Ectodermal cell (in vitro differentiated cells): ENCODE measurements at regions not wholly inside any gene's neighbourhood (a gene's known extent, or its start where the extent isn't known, plus 50 kb on each side); places are given as distances from the start of the nearest gene placed in this dataset.

ENCODE experiments used
- H3K27ac ChIP-seq: 2 replicates; pipeline ENCODE4 v1.7.0; 2013; ENCODE audit warnings: mild to moderate bottlenecking, low read depth, low read length; ENCODE audit not compliant: insufficient read depth, poor library complexity, severe bottlenecking
- H3K27me3 ChIP-seq: 2 replicates; pipeline ENCODE4 v1.7.0; 2013; ENCODE audit warnings: mild to moderate bottlenecking, low read length; ENCODE audit not compliant: insufficient read depth, control insufficient read depth, poor library complexity, severe bottlenecking
- H3K36me3 ChIP-seq: one replicate; pipeline ENCODE4 v1.7.0; 2013; ENCODE audit warnings: low read length; ENCODE audit not compliant: control insufficient read depth, insufficient read depth
- H3K4me1 ChIP-seq: one replicate; pipeline ENCODE4 v1.7.0; 2013; ENCODE audit warnings: low read length; ENCODE audit not compliant: control insufficient read depth, insufficient read depth
- H3K4me3 ChIP-seq: 2 replicates; pipeline ENCODE4 v1.7.0; 2013; ENCODE audit warnings: low read depth, low read length, control low read depth; ENCODE audit not compliant: insufficient read depth
- H3K9me3 ChIP-seq: 2 replicates; pipeline ENCODE4 v1.7.0; 2013; ENCODE audit warnings: mild to moderate bottlenecking, low read length, moderate library complexity; ENCODE audit not compliant: control insufficient read depth
- WGBS, 2 experiments: methylation state at CpG; one replicate each; pipeline ENCODE4 v1.1.7; 2013; ENCODE audit warnings: missing lambda C conversion rate in 2 of 2; 5-methylcytosine and 5-hydroxymethylcytosine counted together

DNA sequence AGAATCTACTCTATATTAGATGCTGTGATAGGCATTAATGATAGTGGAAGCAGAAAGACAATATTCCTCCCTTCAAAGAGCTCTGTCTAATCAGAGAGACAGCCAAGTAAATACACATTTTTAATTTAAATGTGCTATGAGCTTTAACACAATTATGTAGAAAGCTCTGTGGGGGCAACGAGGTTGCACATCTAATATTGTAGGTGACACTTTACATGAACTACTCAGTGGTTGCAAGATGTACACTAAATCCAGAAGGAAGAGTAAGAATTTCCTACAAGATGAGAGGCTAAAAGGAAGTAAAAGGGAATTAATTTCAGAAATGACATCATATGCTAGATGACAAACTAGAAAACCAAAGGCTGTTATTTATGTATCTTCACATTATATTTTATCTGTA is 120.9 kb downstream of the SPCS3 start:
- no peak overlapping the region for H3K27ac ChIP-seq
- 88 to 100% methylated on average over 1 of the region's 1 CpG for WGBS, 2 experiments

DNA sequence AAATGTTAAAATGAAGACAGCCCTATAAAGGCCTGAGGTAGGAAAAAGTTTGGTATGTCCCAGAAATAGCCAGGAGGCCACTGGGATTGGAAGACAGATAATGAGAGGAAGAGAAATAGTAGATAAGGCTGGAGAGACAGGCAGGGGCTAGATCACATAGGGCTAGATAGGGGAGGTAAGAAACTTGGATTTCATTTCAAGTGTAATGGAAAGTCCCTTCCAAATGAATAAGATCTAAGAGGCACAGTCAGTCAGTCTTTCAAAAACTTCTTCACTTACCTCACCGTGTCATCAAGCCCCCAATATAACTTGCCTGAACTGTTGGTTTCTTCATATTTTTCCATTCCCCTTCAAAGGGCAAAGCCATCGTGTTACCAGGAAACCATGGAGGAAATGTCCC is 121.8 kb downstream of the SPCS3 start:
- WGBS, 2 experiments = 96% methylated on average over 2 of the region's 2 CpGs
- H3K9me3 ChIP-seq = no peaks in the 10 kb centered on the region
- H3K4me3 ChIP-seq = no peak overlapping the region
- H3K36me3 ChIP-seq = no peaks in the 10 kb centered on the region
- H3K27ac ChIP-seq = no peak overlapping the region
- H3K4me1 ChIP-seq = peaks cover 5% of the 10 kb centered on the region
- no peaks in the 10 kb centered on the region for H3K27me3 ChIP-seq

More for the DNA sequence above, 120.9 kb downstream of the SPCS3 start:
- Histone ChIP-seq H3K4me1 (peaks cover 5% of the 10 kb centered on the region), H3K36me3 (no peaks in the 10 kb centered on the region), H3K9me3 (no peaks in the 10 kb centered on the region), H3K27me3 (no peaks in the 10 kb centered on the region), H3K4me3 (no peak overlapping the region)

DNA sequence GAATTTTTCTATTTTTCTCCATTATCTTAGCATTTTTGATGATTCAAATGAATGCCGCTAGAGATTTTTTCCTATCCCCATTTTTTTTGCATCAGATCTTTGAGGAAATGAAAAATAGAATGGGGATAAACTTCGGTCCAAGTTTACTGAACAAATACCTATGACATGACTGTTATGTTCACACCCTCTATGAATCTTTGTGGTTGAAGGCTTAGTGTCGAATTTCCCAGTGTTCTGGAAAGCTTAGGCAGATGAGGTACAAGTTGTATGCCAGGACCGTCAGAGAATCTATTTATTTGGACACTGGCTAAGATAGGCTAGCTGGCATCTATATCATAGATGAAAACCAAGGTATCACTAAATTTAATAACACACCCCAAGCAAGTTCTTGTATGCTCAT is 123.4 kb downstream of the SPCS3 start:
- no peaks in the 10 kb centered on the region for H3K4me1 ChIP-seq
- no peaks in the 10 kb centered on the region for H3K36me3 ChIP-seq
- no peaks in the 10 kb centered on the region for H3K9me3 ChIP-seq
- no peak overlapping the region for H3K4me3 ChIP-seq
- no peaks in the 10 kb centered on the region for H3K27me3 ChIP-seq
- 73 to 94% methylated on average over 2 to 4 of the region's 4 CpGs for WGBS, 2 experiments
- H3K27ac ChIP-seq = no peak overlapping the region

DNA sequence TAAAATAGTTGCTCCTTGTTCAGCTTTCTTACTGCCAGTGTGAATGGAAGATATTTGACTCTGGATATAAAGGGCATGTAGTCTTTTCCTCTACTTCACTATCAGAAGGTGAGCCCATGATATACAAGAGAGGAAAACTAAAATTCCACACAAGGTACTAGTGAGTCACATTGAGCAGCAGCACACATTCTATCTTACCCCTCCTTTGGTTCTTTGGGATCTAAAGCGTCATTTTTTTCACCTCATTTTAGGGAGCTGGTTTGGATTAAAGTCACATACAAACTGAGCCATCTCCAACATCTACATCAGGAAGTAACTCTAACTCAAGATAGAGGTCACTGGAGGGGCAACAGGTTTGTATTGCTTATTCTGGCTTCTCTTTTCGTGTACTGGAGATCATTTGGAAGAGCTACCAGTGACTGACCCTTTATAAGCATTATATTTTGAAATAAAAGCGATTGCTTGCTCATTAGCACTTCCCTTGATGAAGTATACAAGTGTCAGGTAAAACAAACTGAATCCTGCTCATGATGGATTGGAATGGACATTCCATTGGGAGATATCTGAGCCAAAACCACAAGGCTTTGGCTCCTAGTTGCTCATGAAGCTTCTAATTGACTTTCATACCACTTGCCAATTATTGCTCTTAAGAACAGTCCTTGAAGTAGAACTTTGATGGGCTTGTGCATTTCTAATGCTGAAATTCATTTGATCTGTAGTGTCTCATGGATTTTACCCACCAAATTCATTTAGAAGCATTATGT is 124.1 kb downstream of the SPCS3 start:
- 74 to 85% methylated on average over 3 of the region's 3 CpGs for WGBS, 2 experiments
- Histone ChIP-seq H3K36me3 (no peaks in the 10 kb centered on the region), H3K27ac (no peak overlapping the region), H3K27me3 (no peaks in the 10 kb centered on the region), H3K4me1 (no peaks in the 10 kb centered on the region), H3K4me3 (no peak overlapping the region), H3K9me3 (no peaks in the 10 kb centered on the region)

DNA sequence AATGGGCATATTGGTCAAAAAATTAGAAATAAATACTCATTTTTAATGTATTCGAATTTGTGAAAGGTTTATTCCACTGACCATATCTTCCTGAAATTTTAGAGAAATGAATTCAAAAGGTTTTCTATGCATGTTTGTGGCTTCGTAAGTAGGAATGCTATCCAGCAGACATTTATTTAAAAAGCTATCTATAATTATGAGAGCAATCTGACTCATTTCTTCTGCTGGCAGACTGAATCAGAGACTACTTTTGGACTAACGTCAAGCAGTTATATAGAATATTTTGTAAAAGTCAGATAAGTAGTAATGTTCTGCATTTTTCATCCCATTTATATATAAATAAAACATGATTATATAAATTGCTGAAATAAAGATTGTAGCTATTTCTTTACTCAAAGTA is 125.0 kb downstream of the SPCS3 start:
- no peak overlapping the region for H3K27ac ChIP-seq
- H3K4me1 ChIP-seq = peaks cover 3% of the 10 kb centered on the region
- WGBS, 2 experiments = 90% methylated on average over 2 of the region's 3 CpGs; no CpG with 5 or more reads in 1 of the 2 experiments
- H3K4me3 ChIP-seq = no peak overlapping the region
- H3K27me3 ChIP-seq = no peaks in the 10 kb centered on the region
- H3K9me3 ChIP-seq = no peaks in the 10 kb centered on the region
- H3K36me3 ChIP-seq = no peaks in the 10 kb centered on the region

DNA sequence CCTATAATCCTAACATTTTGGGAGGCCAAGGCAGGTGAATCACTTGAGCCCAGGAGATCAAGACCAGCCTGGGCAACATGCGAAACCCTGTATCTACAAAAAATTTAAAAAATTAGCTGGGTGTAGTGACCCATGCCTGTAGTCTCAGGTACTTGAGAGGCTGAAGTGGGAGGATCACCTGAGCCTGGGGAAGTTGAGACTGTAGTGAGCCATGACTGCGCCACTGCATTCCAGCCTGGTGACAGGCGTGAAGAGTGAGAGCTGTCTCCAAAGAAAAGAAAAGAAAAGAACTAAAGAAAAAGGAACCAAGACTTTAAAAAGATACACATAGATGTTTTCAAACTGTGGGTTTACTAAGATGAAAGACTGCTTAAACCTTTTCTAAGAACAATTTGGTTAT is 129.0 kb downstream of the SPCS3 start:
- 71 to 84% methylated on average over 3 of the region's 3 CpGs for WGBS, 2 experiments
- Histone ChIP-seq H3K4me1 (peaks cover 22% of the 10 kb centered on the region), H3K27ac (no peak overlapping the region), H3K9me3 (no peaks in the 10 kb centered on the region), H3K4me3 (no peak overlapping the region), H3K27me3 (no peaks in the 10 kb centered on the region), H3K36me3 (no peaks in the 10 kb centered on the region)

DNA sequence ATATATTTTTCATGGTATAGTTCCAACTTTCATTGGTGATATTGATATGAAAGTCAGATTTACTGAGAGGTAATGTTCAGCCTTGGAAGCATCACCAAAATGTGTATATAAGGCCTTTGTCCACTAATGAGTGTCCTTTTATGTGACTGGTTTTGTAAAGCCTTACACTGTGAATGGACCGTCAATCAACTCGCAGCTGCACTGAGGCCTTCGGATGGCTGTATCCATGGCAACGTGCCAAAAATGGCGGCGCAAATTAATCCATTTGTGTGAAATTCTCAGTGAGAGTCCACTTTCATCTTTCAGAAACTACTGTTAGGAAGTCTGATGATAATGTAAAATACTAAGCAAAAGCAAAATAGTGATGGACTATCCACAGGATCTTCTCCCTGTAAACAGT is 131.7 kb downstream of the SPCS3 start:
- Histone ChIP-seq H3K9me3 (no peaks in the 10 kb centered on the region), H3K27me3 (no peaks in the 10 kb centered on the region), H3K27ac (no peak overlapping the region), H3K36me3 (no peaks in the 10 kb centered on the region), H3K4me1 (peaks cover 22% of the 10 kb centered on the region), H3K4me3 (no peak overlapping the region)
- 69 to 71% methylated on average over 6 of the region's 6 CpGs for WGBS, 2 experiments

DNA sequence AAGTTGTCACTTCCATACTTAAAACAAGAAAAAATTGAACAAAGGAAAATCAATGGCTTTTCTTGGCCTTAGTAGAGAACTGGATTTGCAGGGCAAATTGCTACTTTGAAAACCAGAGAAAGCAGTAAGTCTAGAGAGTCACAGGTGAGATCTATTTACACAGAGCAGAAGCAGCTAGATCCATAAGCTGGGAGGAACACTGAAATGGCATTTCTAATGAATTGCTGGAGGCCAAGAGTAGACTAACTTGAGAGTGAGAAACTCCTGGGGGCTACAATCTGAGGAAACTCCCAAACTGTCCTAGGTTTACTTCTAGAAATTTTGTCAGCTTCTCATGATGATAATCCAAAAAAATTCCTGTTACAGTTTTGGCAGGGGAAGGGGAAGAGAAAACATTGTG is 133.3 kb downstream of the SPCS3 start:
- Histone ChIP-seq H3K4me3 (no peak overlapping the region), H3K27me3 (no peaks in the 10 kb centered on the region), H3K9me3 (no peaks in the 10 kb centered on the region), H3K4me1 (peaks cover 22% of the 10 kb centered on the region), H3K36me3 (no peaks in the 10 kb centered on the region), H3K27ac (no peak overlapping the region)

DNA sequence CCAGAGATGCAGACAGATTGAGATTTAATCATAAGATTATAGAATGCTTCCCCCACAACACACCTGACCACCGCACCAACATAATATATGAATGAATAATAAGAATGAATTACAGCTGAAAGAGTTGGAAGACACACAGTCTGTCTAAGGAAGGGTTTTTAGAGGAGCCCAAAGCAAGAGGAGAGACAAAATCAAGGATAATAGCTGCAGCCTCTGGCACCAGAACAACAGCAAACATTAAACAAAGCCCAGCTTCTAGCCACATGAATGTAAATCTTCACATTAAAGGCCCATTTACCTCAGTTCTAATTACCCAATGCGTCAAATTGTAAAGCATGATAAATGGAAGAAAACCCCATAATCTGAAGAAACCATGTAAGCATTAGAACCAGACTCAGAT is 133.9 kb downstream of the SPCS3 start:
- Histone ChIP-seq H3K4me3 (no peak overlapping the region), H3K27me3 (no peaks in the 10 kb centered on the region), H3K9me3 (no peaks in the 10 kb centered on the region), H3K27ac (no peak overlapping the region), H3K4me1 (peaks cover 22% of the 10 kb centered on the region), H3K36me3 (no peaks in the 10 kb centered on the region)
- 60 to 100% methylated on average over 1 of the region's 2 CpGs for WGBS, 2 experiments

DNA sequence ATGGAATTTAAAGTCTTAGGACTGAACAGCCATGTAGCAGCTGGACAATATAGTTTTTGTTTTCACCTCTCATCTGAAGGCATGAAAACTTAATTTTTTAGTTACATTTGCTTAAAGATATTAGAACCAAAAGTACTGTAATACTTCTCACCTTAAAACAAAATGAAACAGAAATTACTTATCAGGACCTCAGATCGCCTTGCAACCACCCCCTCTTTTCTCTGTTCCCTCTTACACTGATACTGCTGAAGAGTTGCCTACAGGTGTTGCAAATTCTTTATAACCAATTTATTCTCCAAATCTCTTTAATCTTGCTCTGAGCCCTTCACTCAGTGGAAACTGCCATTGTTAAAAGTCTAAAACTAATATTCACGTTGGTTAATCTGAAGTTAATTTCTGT is 145.0 kb downstream of the SPCS3 start:
- Histone ChIP-seq H3K9me3 (no peaks in the 10 kb centered on the region), H3K27ac (no peak overlapping the region), H3K27me3 (no peaks in the 10 kb centered on the region), H3K4me3 (no peak overlapping the region), H3K36me3 (no peaks in the 10 kb centered on the region), H3K4me1 (no peaks in the 10 kb centered on the region)
- WGBS, 2 experiments = 93 to 95% methylated on average over 2 of the region's 2 CpGs

DNA sequence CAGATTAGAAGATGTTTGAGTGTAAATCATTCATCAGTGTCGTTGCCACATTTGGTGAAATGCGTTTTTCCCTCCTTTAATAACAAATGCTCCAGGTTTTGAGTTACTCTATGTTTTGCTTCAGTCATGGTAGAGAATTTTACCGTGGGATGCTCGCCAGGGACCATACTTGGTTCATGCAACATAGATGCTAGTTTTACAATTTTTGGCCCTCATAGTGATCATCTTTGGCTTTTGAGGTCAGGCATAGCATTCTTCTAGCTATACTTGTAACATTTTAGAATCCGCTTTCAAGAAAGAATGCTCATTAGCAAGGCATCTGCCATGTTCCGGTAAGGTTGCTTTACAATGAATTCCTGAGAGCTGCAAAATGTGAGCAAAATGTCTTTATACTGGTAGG is 147.2 kb downstream of the SPCS3 start:
- Histone ChIP-seq H3K4me3 (no peak overlapping the region), H3K27me3 (no peaks in the 10 kb centered on the region), H3K9me3 (no peaks in the 10 kb centered on the region), H3K27ac (no peak overlapping the region), H3K4me1 (no peaks in the 10 kb centered on the region), H3K36me3 (no peaks in the 10 kb centered on the region)
- 87% methylated on average over 6 of the region's 6 CpGs for WGBS, 2 experiments
